ENCODE measurements at regions not wholly inside any gene's neighbourhood (a gene's known extent, or its start where the extent isn't known, plus 50 kb on each side); places are given as distances from the start of the nearest gene placed in this dataset.

- TF ChIP-seq CTCF (IDR thresholded peaks at IDR 0.05 in 4 of 5, conservative IDR thresholded peaks at IDR 0.05 in 1 of 5) = no peak
- no peak for TF ChIP-seq POLR2A (IDR thresholded peaks at IDR 0.05)
Measured at GRCh38 chr9:96080364-96080763, 204.9 kb downstream of the ERCC6L2 start.

Measured in gastrocnemius medialis (tissue), 4 donors.